GM12878 (cell line): ENCODE measurements at regions not wholly inside any gene's neighbourhood (a gene's known extent, or its start where the extent isn't known, plus 50 kb on each side); places are given as distances from the start of the nearest gene placed in this dataset.

Experiments
- ATAC-seq: fragments of 200-7000 bp; cut with Tn5 transposase; 3 replicates; pipeline ENCODE4 v1.9.1; 2020; ENCODE audit warnings: mild to moderate bottlenecking, moderate library complexity
- BruUV-seq: library from RNA; stranded (reverse); fragments of 400-500 nt; replicated peaks from 2 replicates; lab custom pipeline; 2021; lab: Mats Ljungman, UMichigan
- CTCF ChIA-PET: fragments of 300-600 bp; sonication (Branson Sonifier 250); formaldehyde crosslinking; extraction: SDS; loops from one replicate; lab custom pipeline; 2021; ENCODE audit warnings: inconsistent platforms; lab: Yijun Ruan, JAX
- POLR2A ChIA-PET: fragments of 350-600 bp; formaldehyde crosslinking; extraction: SDS; loops from one replicate; lab custom pipeline; 2021; ENCODE audit warnings: inconsistent platforms; lab: Charles Lee
- RAD21 ChIA-PET: fragments of 300-600 bp; sonication (Branson Sonifier 250); formaldehyde crosslinking; loops from one replicate; lab custom pipeline; 2023; ENCODE audit warnings: antibody characterized with exemption; ENCODE audit not compliant: unreplicated experiment; lab: Charles Lee
- SMC1A ChIA-PET: fragments of 300-600 bp; sonication (Branson Sonifier 250); formaldehyde crosslinking; loops from one replicate; lab custom pipeline; 2023; ENCODE audit not compliant: unreplicated experiment, uncharacterized antibody; lab: Charles Lee
- DNase-seq: peaks from one replicate; pipeline ENCODE4 v3.0.0-alpha.2; 2011; ENCODE audit warnings: low read depth, low spot score
- FAIRE-seq: peaks from 3 replicates; lab custom pipeline; 2011; peaks lifted over from hg19 to GRCh38; lab: Jason Lieb, UNC
- H2AFZ ChIP-seq: 2 replicates; pipeline ENCODE4 v1.6.0; 2011; ENCODE audit warnings: low read depth, low read length, control low read depth; ENCODE audit not compliant: control insufficient read depth
- H3K27ac ChIP-seq: 2 replicates; pipeline ENCODE4 v1.5.1; 2011; ENCODE audit warnings: control low read depth; ENCODE audit not compliant: control insufficient read depth, insufficient read depth
- H3K27me3 ChIP-seq, 2 experiments: replicated peaks in 1 of 2; 2 replicates each; pipeline versions ENCODE4 v1.6.0 to v1.6.1; 2011; ENCODE audit warnings: low read length in 1 of 2; ENCODE audit not compliant: control insufficient read depth in 2 of 2, insufficient read depth in 2 of 2
- H3K36me3 ChIP-seq, 2 experiments: 2 replicates each; pipeline ENCODE4 v1.5.1; 2011; ENCODE audit warnings: low read length in 1 of 2; ENCODE audit not compliant: control insufficient read depth in 2 of 2, insufficient read depth in 2 of 2
- H3K4me1 ChIP-seq: 2 replicates; pipeline ENCODE4 v1.6.1; 2011; ENCODE audit warnings: mild to moderate bottlenecking, low read length, moderate library complexity, mixed read lengths; ENCODE audit not compliant: control insufficient read depth, insufficient read depth
- H3K4me2 ChIP-seq: 2 replicates; pipeline ENCODE4 v1.6.0; 2011; ENCODE audit warnings: control low read depth; ENCODE audit not compliant: control insufficient read depth, insufficient read depth
- H3K4me3 ChIP-seq: fragments of 200-600 bp; sonication (generic); 2 replicates; pipeline ENCODE4 v1.5.1; 2016
- H3K79me2 ChIP-seq: 2 replicates; pipeline ENCODE4 v1.6.0; 2011; ENCODE audit warnings: low read length; ENCODE audit not compliant: control insufficient read depth, insufficient read depth
- H3K9ac ChIP-seq: 2 replicates; pipeline ENCODE4 v1.8.0; 2011; ENCODE audit warnings: low read length, control low read depth, mixed read lengths; ENCODE audit not compliant: control insufficient read depth, insufficient read depth
- H3K9me3 ChIP-seq: replicated peaks from 3 replicates; pipeline ENCODE4 v1.5.1; 2011; ENCODE audit warnings: mild to moderate bottlenecking, low read length; ENCODE audit not compliant: control insufficient read depth, insufficient read depth
- H4K20me1 ChIP-seq: 2 replicates; pipeline ENCODE4 v1.6.0; 2011; ENCODE audit not compliant: control insufficient read depth, insufficient read depth
- CREB1 ChIP-seq: IDR thresholded peaks from 2 replicates; pipeline ENCODE4 v1.6.1; 2012; ENCODE audit warnings: low read depth, mild to moderate bottlenecking, inconsistent platforms
- ESRRA ChIP-seq: IDR thresholded peaks from 2 replicates; pipeline ENCODE4 v1.6.1; 2012; ENCODE audit warnings: mild to moderate bottlenecking, low read length, improper control_type of control experiment
- GATAD2B ChIP-seq: fragments of 450-650 bp; conservative IDR thresholded peaks from 2 replicates; pipeline ENCODE4 v1.6.1; 2017; ENCODE audit warnings: low read depth, mild to moderate bottlenecking, moderate library complexity
- KLF5 ChIP-seq: fragments of 450-650 bp; IDR thresholded peaks from 2 replicates; pipeline ENCODE4 v1.6.1; 2014; ENCODE audit warnings: mild to moderate bottlenecking; ENCODE audit not compliant: partially characterized antibody
- MLLT1 ChIP-seq: fragments of 450-650 bp; IDR thresholded peaks from 2 replicates; pipeline ENCODE4 v1.6.1; 2016; ENCODE audit warnings: mild to moderate bottlenecking
- MTA3 ChIP-seq: IDR thresholded peaks from 2 replicates; pipeline ENCODE4 v1.6.1; 2012; ENCODE audit warnings: low read length, inconsistent platforms, borderline replicate concordance
- NFXL1 ChIP-seq: fragments of 450-650 bp; IDR thresholded peaks from 2 replicates; pipeline ENCODE4 v1.6.1; 2017; ENCODE audit warnings: antibody characterized with exemption, mild to moderate bottlenecking, borderline replicate concordance
- NR2F1 ChIP-seq: fragments of 450-650 bp; conservative IDR thresholded peaks from 2 replicates; pipeline ENCODE4 v1.6.1; 2017; ENCODE audit warnings: mild to moderate bottlenecking
- SREBF2 ChIP-seq: IDR thresholded peaks from 2 replicates; pipeline ENCODE4 v1.6.1; 2012; ENCODE audit warnings: mild to moderate bottlenecking, low read length
- YY1 ChIP-seq: IDR thresholded peaks from 2 replicates; pipeline ENCODE4 v1.6.1; 2011; ENCODE audit warnings: low read depth, mild to moderate bottlenecking, low read length
- ZNF622 ChIP-seq: fragments of 450-650 bp; IDR thresholded peaks from 2 replicates; pipeline ENCODE4 v1.6.1; 2017; ENCODE audit warnings: mild to moderate bottlenecking, inconsistent platforms
- WGBS: methylation state at CpG from one replicate; pipeline ENCODE4 v1.1.6; 2016; ENCODE audit warnings: low lambda C conversion rate; ENCODE audit not compliant: insufficient replicate concordance, insufficient coverage; ENCODE audit errors: missing lambda C conversion rate; 5-methylcytosine and 5-hydroxymethylcytosine counted together
- in situ Hi-C: fragments of 300-500 bp; cut with MboI; formaldehyde crosslinking; loops from 9 replicates; pipeline ENCODE4 v1.14.3; 2018; ENCODE audit warnings: mixed read lengths
- intact Hi-C: fragments of 100-400 bp; cut with micrococcal nuclease; formaldehyde crosslinking; loops from one replicate; pipeline ENCODE4 v1.14.2; 2022; ENCODE audit not compliant: unreplicated experiment
- TF ChIP-seq, protein P1 (sequence below): IDR thresholded peaks from 2 replicates; pipeline ENCODE4 v1.6.1; 2012; ENCODE audit warnings: improper control_type of control experiment, low read depth, low read length; ENCODE audit not compliant: insufficient replicate concordance
- TF ChIP-seq, protein P2 (sequence below): IDR thresholded peaks from 2 replicates; pipeline ENCODE4 v1.6.1; 2011; ENCODE audit warnings: borderline replicate concordance, low read depth, mild to moderate bottlenecking, moderate library complexity, mixed read lengths, low read length; ENCODE audit not compliant: insufficient read depth; ENCODE audit errors: extremely low read length
- TF ChIP-seq, protein P3 (sequence below): IDR thresholded peaks from 2 replicates; pipeline ENCODE4 v1.6.1; 2012; ENCODE audit warnings: low read depth, low read length, improper control_type of control experiment
- TF ChIP-seq, protein P4 (sequence below): IDR thresholded peaks from 2 replicates; pipeline ENCODE4 v1.6.1; 2011; ENCODE audit warnings: low read depth, low read length, improper control_type of control experiment, borderline replicate concordance

DNA sequence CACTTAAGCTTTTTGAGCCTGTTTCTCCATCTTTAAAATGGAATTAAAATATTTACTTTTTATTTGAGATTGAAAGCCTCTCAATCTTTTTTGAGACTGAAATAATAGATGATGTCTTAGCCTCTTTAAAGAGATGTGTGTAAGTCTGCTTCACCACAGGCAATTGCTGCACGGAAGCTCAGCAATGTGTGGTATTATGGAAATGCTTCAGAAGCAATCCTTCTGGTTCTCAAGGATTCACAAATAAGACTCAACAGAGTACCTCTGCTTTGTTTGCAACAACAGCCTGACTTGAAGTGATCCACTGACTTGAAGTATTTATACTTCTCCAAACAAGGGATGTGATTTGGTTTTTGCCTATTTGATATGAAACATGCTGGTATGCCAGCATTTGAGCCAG lies 332.0 kb upstream of the RASGRP1 start:
- Histone ChIP-seq H3K4me3 (no peak overlapping the region), H3K27ac (no peak overlapping the region), H3K4me1 (no peaks in the 10 kb centered on the region), H3K36me3 (no peaks in the 10 kb centered on the region), H4K20me1 (no peaks in the 10 kb centered on the region), H3K79me2 (no peaks in the 10 kb centered on the region), H3K9ac (no peak overlapping the region), H3K27me3 (no peaks in the 10 kb centered on the region; a peak in 1 of 4 replicates), H3K4me2 (no peak overlapping the region), H3K9me3 (no peaks in the 10 kb centered on the region), H2AFZ (no peak overlapping the region)
- FAIRE-seq = no peak
- CTCF ChIA-PET = interaction anchor here (0.6 to 1.0 kb wide), 2 partner anchors 33 to 148 kb away, joined by 3 read pairs; no protein-coding TSS in a partner anchor
- ATAC-seq = no peak
- in situ Hi-C loops (no loop called here), intact Hi-C loops (no loop called here)
- no peak for DNase-seq
- SMC1A ChIA-PET = no interaction called here
- POLR2A ChIA-PET = no interaction called here
- RAD21 ChIA-PET = no interaction called here
- BruUV-seq = no TSS peak
- 0% methylated on average over 1 of the region's 1 CpG for WGBS
- TF ChIP-seq, protein P1, sequence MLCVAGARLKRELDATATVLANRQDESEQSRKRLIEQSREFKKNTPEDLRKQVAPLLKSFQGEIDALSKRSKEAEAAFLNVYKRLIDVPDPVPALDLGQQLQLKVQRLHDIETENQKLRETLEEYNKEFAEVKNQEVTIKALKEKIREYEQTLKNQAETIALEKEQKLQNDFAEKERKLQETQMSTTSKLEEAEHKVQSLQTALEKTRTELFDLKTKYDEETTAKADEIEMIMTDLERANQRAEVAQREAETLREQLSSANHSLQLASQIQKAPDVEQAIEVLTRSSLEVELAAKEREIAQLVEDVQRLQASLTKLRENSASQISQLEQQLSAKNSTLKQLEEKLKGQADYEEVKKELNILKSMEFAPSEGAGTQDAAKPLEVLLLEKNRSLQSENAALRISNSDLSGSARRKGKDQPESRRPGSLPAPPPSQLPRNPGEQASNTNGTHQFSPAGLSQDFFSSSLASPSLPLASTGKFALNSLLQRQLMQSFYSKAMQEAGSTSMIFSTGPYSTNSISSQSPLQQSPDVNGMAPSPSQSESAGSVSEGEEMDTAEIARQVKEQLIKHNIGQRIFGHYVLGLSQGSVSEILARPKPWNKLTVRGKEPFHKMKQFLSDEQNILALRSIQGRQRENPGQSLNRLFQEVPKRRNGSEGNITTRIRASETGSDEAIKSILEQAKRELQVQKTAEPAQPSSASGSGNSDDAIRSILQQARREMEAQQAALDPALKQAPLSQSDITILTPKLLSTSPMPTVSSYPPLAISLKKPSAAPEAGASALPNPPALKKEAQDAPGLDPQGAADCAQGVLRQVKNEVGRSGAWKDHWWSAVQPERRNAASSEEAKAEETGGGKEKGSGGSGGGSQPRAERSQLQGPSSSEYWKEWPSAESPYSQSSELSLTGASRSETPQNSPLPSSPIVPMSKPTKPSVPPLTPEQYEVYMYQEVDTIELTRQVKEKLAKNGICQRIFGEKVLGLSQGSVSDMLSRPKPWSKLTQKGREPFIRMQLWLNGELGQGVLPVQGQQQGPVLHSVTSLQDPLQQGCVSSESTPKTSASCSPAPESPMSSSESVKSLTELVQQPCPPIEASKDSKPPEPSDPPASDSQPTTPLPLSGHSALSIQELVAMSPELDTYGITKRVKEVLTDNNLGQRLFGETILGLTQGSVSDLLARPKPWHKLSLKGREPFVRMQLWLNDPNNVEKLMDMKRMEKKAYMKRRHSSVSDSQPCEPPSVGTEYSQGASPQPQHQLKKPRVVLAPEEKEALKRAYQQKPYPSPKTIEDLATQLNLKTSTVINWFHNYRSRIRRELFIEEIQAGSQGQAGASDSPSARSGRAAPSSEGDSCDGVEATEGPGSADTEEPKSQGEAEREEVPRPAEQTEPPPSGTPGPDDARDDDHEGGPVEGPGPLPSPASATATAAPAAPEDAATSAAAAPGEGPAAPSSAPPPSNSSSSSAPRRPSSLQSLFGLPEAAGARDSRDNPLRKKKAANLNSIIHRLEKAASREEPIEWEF = no peak
- TF ChIP-seq, protein P2, sequence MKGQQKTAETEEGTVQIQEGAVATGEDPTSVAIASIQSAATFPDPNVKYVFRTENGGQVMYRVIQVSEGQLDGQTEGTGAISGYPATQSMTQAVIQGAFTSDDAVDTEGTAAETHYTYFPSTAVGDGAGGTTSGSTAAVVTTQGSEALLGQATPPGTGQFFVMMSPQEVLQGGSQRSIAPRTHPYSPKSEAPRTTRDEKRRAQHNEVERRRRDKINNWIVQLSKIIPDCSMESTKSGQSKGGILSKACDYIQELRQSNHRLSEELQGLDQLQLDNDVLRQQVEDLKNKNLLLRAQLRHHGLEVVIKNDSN = no peak
- TF ChIP-seq KLF5 = no peak
- TF ChIP-seq ESRRA = no peak
- no peak for TF ChIP-seq ZNF622
- TF ChIP-seq MTA3 = no peak
- no peak for TF ChIP-seq YY1
- TF ChIP-seq NR2F1 = no peak
- TF ChIP-seq GATAD2B = no peak
- TF ChIP-seq MLLT1 = no peak
- TF ChIP-seq CREB1 = no peak
- no peak for TF ChIP-seq SREBF2
- TF ChIP-seq, protein P3, sequence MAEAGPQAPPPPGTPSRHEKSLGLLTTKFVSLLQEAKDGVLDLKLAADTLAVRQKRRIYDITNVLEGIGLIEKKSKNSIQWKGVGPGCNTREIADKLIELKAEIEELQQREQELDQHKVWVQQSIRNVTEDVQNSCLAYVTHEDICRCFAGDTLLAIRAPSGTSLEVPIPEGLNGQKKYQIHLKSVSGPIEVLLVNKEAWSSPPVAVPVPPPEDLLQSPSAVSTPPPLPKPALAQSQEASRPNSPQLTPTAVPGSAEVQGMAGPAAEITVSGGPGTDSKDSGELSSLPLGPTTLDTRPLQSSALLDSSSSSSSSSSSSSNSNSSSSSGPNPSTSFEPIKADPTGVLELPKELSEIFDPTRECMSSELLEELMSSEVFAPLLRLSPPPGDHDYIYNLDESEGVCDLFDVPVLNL = no peak
- TF ChIP-seq, protein P4, sequence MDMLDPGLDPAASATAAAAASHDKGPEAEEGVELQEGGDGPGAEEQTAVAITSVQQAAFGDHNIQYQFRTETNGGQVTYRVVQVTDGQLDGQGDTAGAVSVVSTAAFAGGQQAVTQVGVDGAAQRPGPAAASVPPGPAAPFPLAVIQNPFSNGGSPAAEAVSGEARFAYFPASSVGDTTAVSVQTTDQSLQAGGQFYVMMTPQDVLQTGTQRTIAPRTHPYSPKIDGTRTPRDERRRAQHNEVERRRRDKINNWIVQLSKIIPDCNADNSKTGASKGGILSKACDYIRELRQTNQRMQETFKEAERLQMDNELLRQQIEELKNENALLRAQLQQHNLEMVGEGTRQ = no peak
- TF ChIP-seq NFXL1 = no peak
